Astrocyte (in vitro differentiated cells and primary cell): ENCODE measurements at regions not wholly inside any gene's neighbourhood (a gene's known extent, or its start where the extent isn't known, plus 50 kb on each side); places are given as distances from the start of the nearest gene placed in this dataset.

Experiments
- CTCF ChIP-seq: IDR thresholded peaks from 2 replicates; pipeline ENCODE4 v1.5.1; 2011; ENCODE audit warnings: low read depth, mild to moderate bottlenecking, inconsistent platforms, low read length, moderate library complexity; ENCODE audit not compliant: insufficient read depth
- EZH2 ChIP-seq: IDR thresholded peaks from 2 replicates; pipeline ENCODE4 v1.6.1; 2012; ENCODE audit warnings: mild to moderate bottlenecking, low read length, inconsistent platforms; ENCODE audit not compliant: insufficient read depth

DNA sequence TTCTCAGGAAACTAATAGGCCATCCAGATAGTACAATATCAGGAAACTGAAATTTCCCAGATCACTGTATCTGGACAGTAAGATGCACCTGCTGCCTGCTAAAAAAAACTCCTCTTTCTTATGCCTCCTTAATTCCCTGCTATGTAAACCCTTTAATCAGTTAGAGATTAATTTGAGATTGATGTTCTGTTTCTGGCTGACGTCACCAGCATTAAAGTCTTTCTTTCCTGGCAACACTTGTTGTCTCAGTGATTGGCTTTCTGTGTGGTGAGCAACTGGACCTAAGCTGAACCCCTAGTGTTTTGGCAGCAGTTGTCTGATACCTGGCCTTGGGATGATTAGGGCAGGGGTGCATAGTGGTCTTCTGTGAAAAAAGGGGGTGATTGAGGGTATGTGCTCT is 175.8 kb downstream of the TENT4A start:
- no peak for TF ChIP-seq CTCF
- no peak for TF ChIP-seq EZH2
